WTC11 (cell line): ENCODE measurements at regions not wholly inside any gene's neighbourhood (a gene's known extent, or its start where the extent isn't known, plus 50 kb on each side); places are given as distances from the start of the nearest gene placed in this dataset.

ENCODE experiments used
- ATAC-seq: fragments of 200-7000 bp; cut with Tn5 transposase; 2 replicates; pipeline ENCODE4 v1.10.0; 2021; ENCODE audit warnings: mild to moderate bottlenecking, moderate library complexity
- CTCF ChIA-PET: fragments of 300-600 bp; sonication (Branson Sonifier 250); formaldehyde crosslinking; loops from one replicate; lab custom pipeline; 2021; ENCODE audit warnings: antibody characterized with exemption; lab: Charles Lee
- POLR2A ChIA-PET: fragments of 350-600 bp; sonication (Branson Sonifier 250); formaldehyde crosslinking; loops from one replicate; lab custom pipeline; 2021; ENCODE audit warnings: antibody characterized with exemption; lab: Charles Lee
- DNase-seq: peaks from one replicate; pipeline ENCODE4 v3.0.0; 2021; ENCODE audit warnings: low spot score
- H3K27ac Mint-ChIP-seq: 2 replicates; pipeline ENCODE4 v1.8.0; 2021; ENCODE audit warnings: mixed read lengths
- H3K27me3 Mint-ChIP-seq: 2 replicates; pipeline ENCODE4 v1.8.0; 2021; ENCODE audit warnings: low read depth, mild to moderate bottlenecking, moderate library complexity, mixed read lengths
- H3K36me3 Mint-ChIP-seq: 2 replicates; pipeline ENCODE4 v1.8.0; 2021; ENCODE audit warnings: mixed read lengths
- H3K4me1 Mint-ChIP-seq: 2 replicates; pipeline ENCODE4 v1.8.0; 2022; ENCODE audit warnings: mixed read lengths
- H3K4me3 Mint-ChIP-seq: 2 replicates; pipeline ENCODE4 v1.8.0; 2021; ENCODE audit warnings: mild to moderate bottlenecking, moderate library complexity, mixed read lengths
- H3K9me3 Mint-ChIP-seq: 2 replicates; pipeline ENCODE4 v1.8.0; 2021; ENCODE audit warnings: mixed read lengths
- ATF3 ChIP-seq: sonication (generic); formaldehyde crosslinking; conservative IDR thresholded peaks from 2 replicates; pipeline ENCODE4 v1.8.1; 2022; ENCODE audit warnings: mild to moderate bottlenecking, missing genetic modification reagents
- CBFB ChIP-seq: sonication (generic); formaldehyde crosslinking; IDR thresholded peaks from 2 replicates; pipeline ENCODE4 v1.8.1; 2022; ENCODE audit warnings: mild to moderate bottlenecking, low read depth, missing genetic modification reagents
- ELF4 ChIP-seq: sonication (generic); formaldehyde crosslinking; IDR thresholded peaks from 2 replicates; pipeline ENCODE4 v1.8.1; 2022; ENCODE audit warnings: low read depth, mild to moderate bottlenecking, moderate library complexity, missing genetic modification reagents
- FOXJ3 ChIP-seq: sonication (generic); formaldehyde crosslinking; IDR thresholded peaks from 2 replicates; pipeline ENCODE4 v1.9.0; 2021; ENCODE audit warnings: missing genetic modification reagents, mild to moderate bottlenecking, borderline replicate concordance
- IRF2 ChIP-seq: sonication (generic); formaldehyde crosslinking; IDR thresholded peaks from 2 replicates; pipeline ENCODE4 v1.8.0; 2022; ENCODE audit warnings: low read depth, missing genetic modification reagents, borderline replicate concordance
- JAZF1 ChIP-seq: fragments of 250-450 bp; sonication (Bioruptor Pico); IDR thresholded peaks from 2 replicates; pipeline ENCODE4 v1.9.0; 2021; ENCODE audit warnings: moderate library complexity, mild to moderate bottlenecking, inconsistent platforms
- PREB ChIP-seq: sonication (generic); formaldehyde crosslinking; IDR thresholded peaks from 2 replicates; pipeline ENCODE4 v1.8.1; 2022; ENCODE audit warnings: mild to moderate bottlenecking, missing genetic modification reagents, moderate library complexity, borderline replicate concordance
- RELA ChIP-seq: sonication (generic); formaldehyde crosslinking; IDR thresholded peaks from 2 replicates; pipeline ENCODE4 v1.8.1; 2022; ENCODE audit warnings: missing genetic modification reagents, mild to moderate bottlenecking, borderline replicate concordance
- USF1 ChIP-seq: sonication (generic); formaldehyde crosslinking; IDR thresholded peaks from 2 replicates; pipeline ENCODE4 v1.8.0; 2022; ENCODE audit warnings: mild to moderate bottlenecking, missing genetic modification reagents
- ZNF138 ChIP-seq: sonication (generic); formaldehyde crosslinking; conservative IDR thresholded peaks from 2 replicates; pipeline ENCODE4 v1.8.1; 2022; ENCODE audit warnings: mild to moderate bottlenecking, moderate library complexity, missing genetic modification reagents
- ZNF532 ChIP-seq: fragments of 250-450 bp; sonication (Bioruptor Pico); IDR thresholded peaks from 2 replicates; pipeline ENCODE4 v1.9.0; 2021; ENCODE audit warnings: mild to moderate bottlenecking, borderline replicate concordance
- ZSCAN18 ChIP-seq: fragments of 250-450 bp; sonication (Bioruptor Pico); IDR thresholded peaks from 2 replicates; pipeline ENCODE4 v2.1.2; 2022; ENCODE audit warnings: mild to moderate bottlenecking, moderate library complexity
- TF ChIP-seq, protein P1 (sequence below): sonication (generic); formaldehyde crosslinking; IDR thresholded peaks from 2 replicates; pipeline ENCODE4 v1.8.1; 2023; ENCODE audit warnings: mild to moderate bottlenecking, moderate library complexity, missing genetic modification reagents
- TF ChIP-seq, protein P2 (sequence below): fragments of 250-450 bp; sonication (Bioruptor Pico); IDR thresholded peaks from 2 replicates; pipeline ENCODE4 v1.9.0; 2021; ENCODE audit warnings: moderate library complexity, mild to moderate bottlenecking, inconsistent platforms, borderline replicate concordance
- TF ChIP-seq, protein P3 (sequence below): fragments of 250-450 bp; sonication (Bioruptor Pico); IDR thresholded peaks from 2 replicates; pipeline ENCODE4 v1.9.0; 2021; ENCODE audit warnings: mild to moderate bottlenecking
- TF ChIP-seq, protein P4 (sequence below): sonication (generic); formaldehyde crosslinking; IDR thresholded peaks from 2 replicates; pipeline ENCODE4 v1.8.0; 2022; ENCODE audit warnings: mild to moderate bottlenecking, missing genetic modification reagents
- TF ChIP-seq, protein P5 (sequence below): fragments of 250-450 bp; sonication (Bioruptor Pico); IDR thresholded peaks from 2 replicates; pipeline ENCODE4 v1.8.0; 2021; ENCODE audit warnings: mild to moderate bottlenecking

DNA sequence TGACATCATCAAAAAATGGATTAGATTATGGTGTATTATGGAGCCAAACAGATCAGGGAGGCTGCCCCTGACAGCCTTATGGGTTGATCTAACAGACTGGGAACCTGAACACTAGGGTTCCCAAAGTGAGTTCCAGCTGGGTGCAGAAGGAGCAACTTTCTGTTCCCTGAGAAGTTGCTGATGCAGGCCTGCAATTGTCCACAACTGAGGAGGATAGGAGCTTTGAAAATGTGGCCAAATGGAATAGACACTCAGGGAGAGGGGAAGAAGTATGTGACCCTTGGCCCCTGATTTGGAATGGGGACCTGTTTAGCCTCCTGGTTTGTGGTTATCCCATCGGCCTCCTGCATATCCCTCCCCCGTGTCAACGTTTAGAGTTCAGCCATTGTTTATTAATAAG, 262.2 kb upstream of the SKOR2 start:
- no peak for TF ChIP-seq FOXJ3
- no peak for TF ChIP-seq ELF4 (CRISPR knock-in tag)
- TF ChIP-seq ZSCAN18: no peak
- no peak for TF ChIP-seq RELA
- TF ChIP-seq CBFB: no peak
- TF ChIP-seq, protein P1, sequence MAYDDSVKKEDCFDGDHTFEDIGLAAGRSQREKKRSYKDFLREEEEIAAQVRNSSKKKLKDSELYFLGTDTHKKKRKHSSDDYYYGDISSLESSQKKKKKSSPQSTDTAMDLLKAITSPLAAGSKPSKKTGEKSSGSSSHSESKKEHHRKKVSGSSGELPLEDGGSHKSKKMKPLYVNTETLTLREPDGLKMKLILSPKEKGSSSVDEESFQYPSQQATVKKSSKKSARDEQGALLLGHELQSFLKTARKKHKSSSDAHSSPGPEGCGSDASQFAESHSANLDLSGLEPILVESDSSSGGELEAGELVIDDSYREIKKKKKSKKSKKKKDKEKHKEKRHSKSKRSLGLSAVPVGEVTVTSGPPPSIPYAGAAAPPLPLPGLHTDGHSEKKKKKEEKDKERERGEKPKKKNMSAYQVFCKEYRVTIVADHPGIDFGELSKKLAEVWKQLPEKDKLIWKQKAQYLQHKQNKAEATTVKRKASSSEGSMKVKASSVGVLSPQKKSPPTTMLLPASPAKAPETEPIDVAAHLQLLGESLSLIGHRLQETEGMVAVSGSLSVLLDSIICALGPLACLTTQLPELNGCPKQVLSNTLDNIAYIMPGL (CRISPR knock-in tag): no peak
- TF ChIP-seq, protein P2, sequence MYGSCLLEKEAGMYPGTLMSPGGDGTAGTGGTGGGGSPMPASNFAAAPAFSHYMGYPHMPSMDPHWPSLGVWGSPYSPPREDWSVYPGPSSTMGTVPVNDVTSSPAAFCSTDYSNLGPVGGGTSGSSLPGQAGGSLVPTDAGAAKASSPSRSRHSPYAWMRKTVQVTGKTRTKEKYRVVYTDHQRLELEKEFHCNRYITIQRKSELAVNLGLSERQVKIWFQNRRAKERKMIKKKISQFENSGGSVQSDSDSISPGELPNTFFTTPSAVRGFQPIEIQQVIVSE (CRISPR knock-in tag): no peak
- TF ChIP-seq PREB (CRISPR knock-in tag): no peak
- TF ChIP-seq, protein P3, sequence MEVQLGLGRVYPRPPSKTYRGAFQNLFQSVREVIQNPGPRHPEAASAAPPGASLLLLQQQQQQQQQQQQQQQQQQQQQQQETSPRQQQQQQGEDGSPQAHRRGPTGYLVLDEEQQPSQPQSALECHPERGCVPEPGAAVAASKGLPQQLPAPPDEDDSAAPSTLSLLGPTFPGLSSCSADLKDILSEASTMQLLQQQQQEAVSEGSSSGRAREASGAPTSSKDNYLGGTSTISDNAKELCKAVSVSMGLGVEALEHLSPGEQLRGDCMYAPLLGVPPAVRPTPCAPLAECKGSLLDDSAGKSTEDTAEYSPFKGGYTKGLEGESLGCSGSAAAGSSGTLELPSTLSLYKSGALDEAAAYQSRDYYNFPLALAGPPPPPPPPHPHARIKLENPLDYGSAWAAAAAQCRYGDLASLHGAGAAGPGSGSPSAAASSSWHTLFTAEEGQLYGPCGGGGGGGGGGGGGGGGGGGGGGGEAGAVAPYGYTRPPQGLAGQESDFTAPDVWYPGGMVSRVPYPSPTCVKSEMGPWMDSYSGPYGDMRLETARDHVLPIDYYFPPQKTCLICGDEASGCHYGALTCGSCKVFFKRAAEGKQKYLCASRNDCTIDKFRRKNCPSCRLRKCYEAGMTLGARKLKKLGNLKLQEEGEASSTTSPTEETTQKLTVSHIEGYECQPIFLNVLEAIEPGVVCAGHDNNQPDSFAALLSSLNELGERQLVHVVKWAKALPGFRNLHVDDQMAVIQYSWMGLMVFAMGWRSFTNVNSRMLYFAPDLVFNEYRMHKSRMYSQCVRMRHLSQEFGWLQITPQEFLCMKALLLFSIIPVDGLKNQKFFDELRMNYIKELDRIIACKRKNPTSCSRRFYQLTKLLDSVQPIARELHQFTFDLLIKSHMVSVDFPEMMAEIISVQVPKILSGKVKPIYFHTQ (CRISPR knock-in tag): no peak
- no peak for TF ChIP-seq ZNF532 (CRISPR knock-in tag)
- TF ChIP-seq, protein P4, sequence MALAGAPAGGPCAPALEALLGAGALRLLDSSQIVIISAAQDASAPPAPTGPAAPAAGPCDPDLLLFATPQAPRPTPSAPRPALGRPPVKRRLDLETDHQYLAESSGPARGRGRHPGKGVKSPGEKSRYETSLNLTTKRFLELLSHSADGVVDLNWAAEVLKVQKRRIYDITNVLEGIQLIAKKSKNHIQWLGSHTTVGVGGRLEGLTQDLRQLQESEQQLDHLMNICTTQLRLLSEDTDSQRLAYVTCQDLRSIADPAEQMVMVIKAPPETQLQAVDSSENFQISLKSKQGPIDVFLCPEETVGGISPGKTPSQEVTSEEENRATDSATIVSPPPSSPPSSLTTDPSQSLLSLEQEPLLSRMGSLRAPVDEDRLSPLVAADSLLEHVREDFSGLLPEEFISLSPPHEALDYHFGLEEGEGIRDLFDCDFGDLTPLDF: no peak
- TF ChIP-seq ZNF138 (CRISPR knock-in tag): no peak
- no peak for TF ChIP-seq ATF3 (CRISPR knock-in tag)
- TF ChIP-seq USF1 (CRISPR knock-in tag): no peak
- no peak for TF ChIP-seq IRF2
- TF ChIP-seq JAZF1 (CRISPR knock-in tag): no peak
- TF ChIP-seq, protein P5, sequence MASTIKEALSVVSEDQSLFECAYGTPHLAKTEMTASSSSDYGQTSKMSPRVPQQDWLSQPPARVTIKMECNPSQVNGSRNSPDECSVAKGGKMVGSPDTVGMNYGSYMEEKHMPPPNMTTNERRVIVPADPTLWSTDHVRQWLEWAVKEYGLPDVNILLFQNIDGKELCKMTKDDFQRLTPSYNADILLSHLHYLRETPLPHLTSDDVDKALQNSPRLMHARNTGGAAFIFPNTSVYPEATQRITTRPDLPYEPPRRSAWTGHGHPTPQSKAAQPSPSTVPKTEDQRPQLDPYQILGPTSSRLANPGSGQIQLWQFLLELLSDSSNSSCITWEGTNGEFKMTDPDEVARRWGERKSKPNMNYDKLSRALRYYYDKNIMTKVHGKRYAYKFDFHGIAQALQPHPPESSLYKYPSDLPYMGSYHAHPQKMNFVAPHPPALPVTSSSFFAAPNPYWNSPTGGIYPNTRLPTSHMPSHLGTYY (CRISPR knock-in tag): no peak
- ChIA-PET CTCF (no interaction called here), POLR2A (no interaction called here)
- no peak overlapping the region for H3K27ac Mint-ChIP-seq
- H3K9me3 Mint-ChIP-seq: peaks cover 5% of the 10 kb centered on the region
- no peak overlapping the region for H3K4me3 Mint-ChIP-seq
- DNase-seq: no peak
- no peaks in the 10 kb centered on the region for H3K27me3 Mint-ChIP-seq
- H3K4me1 Mint-ChIP-seq: peaks cover 12% of the 10 kb centered on the region
- ATAC-seq: no peak
- H3K36me3 Mint-ChIP-seq: no peaks in the 10 kb centered on the region
